Mesendoderm (in vitro differentiated cells): ENCODE measurements at regions not wholly inside any gene's neighbourhood (a gene's known extent, or its start where the extent isn't known, plus 50 kb on each side); places are given as distances from the start of the nearest gene placed in this dataset.
"Not testable (repeated sequence)": the region's sequence is repeated elsewhere in the genome, so short reads cannot be mapped to it uniquely, and the experiment has no call there.

Source experiments
- DNase-seq: peaks from one replicate; pipeline ENCODE4 v3.0.0; 2013
- H2AK5ac ChIP-seq: 2 replicates; pipeline ENCODE4 v1.6.1; 2013; ENCODE audit warnings: low read length, inconsistent platforms
- H2BK120ac ChIP-seq: 2 replicates; pipeline ENCODE4 v1.6.1; 2013; ENCODE audit warnings: low read depth, mild to moderate bottlenecking, low read length, moderate library complexity, mixed read lengths
- H2BK15ac ChIP-seq: replicated peaks from 2 replicates; pipeline ENCODE4 v1.6.1; 2013; ENCODE audit warnings: low read depth, mild to moderate bottlenecking, moderate library complexity
- H2BK5ac ChIP-seq: 2 replicates; pipeline ENCODE4 v1.6.1; 2013; ENCODE audit warnings: low read length, inconsistent platforms
- H3K18ac ChIP-seq: 2 replicates; pipeline ENCODE4 v1.6.1; 2013; ENCODE audit warnings: mild to moderate bottlenecking, low read length, mixed read lengths
- H3K23ac ChIP-seq: one replicate; pipeline ENCODE4 v1.6.1; 2013; ENCODE audit warnings: low read length
- H3K27ac ChIP-seq: 2 replicates; pipeline ENCODE4 v1.5.1; 2013; ENCODE audit warnings: low read depth, mild to moderate bottlenecking, inconsistent platforms, low read length, moderate library complexity
- H3K27me3 ChIP-seq: 2 replicates; pipeline ENCODE4 v1.6.1; 2013; ENCODE audit warnings: low read length, control low read depth, mild to moderate bottlenecking, inconsistent platforms; ENCODE audit not compliant: insufficient read depth, poor library complexity
- H3K36me3 ChIP-seq: 2 replicates; pipeline ENCODE4 v1.6.1; 2013; ENCODE audit warnings: low read length, inconsistent platforms; ENCODE audit not compliant: control insufficient read depth, insufficient read depth
- H3K4ac ChIP-seq: one replicate; pipeline ENCODE4 v1.6.1; 2013; ENCODE audit warnings: low read depth, mild to moderate bottlenecking, low read length, moderate library complexity
- H3K4me1 ChIP-seq: 2 replicates; pipeline ENCODE4 v1.6.1; 2013; ENCODE audit warnings: low read depth, low read length, inconsistent platforms; ENCODE audit not compliant: control insufficient read depth
- H3K4me2 ChIP-seq: 2 replicates; pipeline ENCODE4 v1.6.1; 2013; ENCODE audit warnings: low read length
- H3K4me3 ChIP-seq: 2 replicates; pipeline ENCODE4 v1.5.1; 2013; ENCODE audit warnings: mild to moderate bottlenecking, low read length
- H3K56ac ChIP-seq: one replicate; pipeline ENCODE4 v1.6.1; 2013; ENCODE audit warnings: low read length
- H3K79me1 ChIP-seq: 2 replicates; pipeline ENCODE4 v1.6.1; 2013; ENCODE audit warnings: low read length, inconsistent platforms
- H3K79me2 ChIP-seq: 2 replicates; pipeline ENCODE4 v1.6.1; 2013; ENCODE audit warnings: mild to moderate bottlenecking, low read length; ENCODE audit not compliant: control insufficient read depth, insufficient read depth
- H3K9ac ChIP-seq: 2 replicates; pipeline ENCODE4 v1.6.1; 2013; ENCODE audit warnings: low read length, inconsistent platforms
- H4K5ac ChIP-seq: one replicate; pipeline ENCODE4 v1.6.1; 2013; ENCODE audit warnings: low read length
- H4K8ac ChIP-seq: one replicate; pipeline ENCODE4 v1.6.1; 2013; ENCODE audit warnings: low read depth, mild to moderate bottlenecking, control low read depth, low read length, moderate library complexity
- WGBS: extraction: QIAGEN DNeasy Blood & Tissue Kit; methylation state at CpG from one replicate; pipeline ENCODE4 v1.1.7; 2013; ENCODE audit warnings: low lambda C conversion rate, missing lambda C conversion rate; ENCODE audit not compliant: insufficient coverage; ENCODE audit errors: extremely low coverage; 5-methylcytosine and 5-hydroxymethylcytosine counted together

DNA sequence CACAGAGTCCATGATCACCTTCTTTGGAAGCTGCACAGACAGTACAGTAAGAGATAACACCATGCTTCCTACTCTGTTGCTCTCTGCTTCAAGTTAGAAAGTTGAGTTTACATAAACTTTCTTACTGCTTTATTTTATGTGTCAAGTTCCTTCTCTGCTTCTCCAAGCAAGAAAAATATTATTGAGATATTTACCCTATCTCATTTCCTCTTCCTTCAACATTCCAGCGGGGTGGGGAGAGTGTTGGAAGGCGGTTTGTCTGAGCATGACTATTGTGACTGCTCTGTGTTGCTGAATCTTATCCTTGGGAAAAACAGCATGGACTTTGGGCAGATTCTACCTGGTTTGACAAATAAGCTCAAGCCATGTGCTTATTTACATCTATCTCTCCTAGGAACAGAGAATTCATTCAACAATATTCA, 66.9 kb upstream of the EPB41L4A start:
- Histone ChIP-seq H2BK5ac (no peak overlapping the region), H3K79me1 (no peaks in the 10 kb centered on the region), H3K27ac (no peak overlapping the region), H3K4me1 (no peaks in the 10 kb centered on the region), H2BK120ac (no peak overlapping the region), H3K9ac (no peak overlapping the region), H3K4me3 (no peak overlapping the region), H3K18ac (no peak overlapping the region), H2BK15ac (no peak overlapping the region), H4K5ac (no peak overlapping the region), H3K4ac (no peak overlapping the region), H3K27me3 (no peaks in the 10 kb centered on the region), H3K79me2 (no peaks in the 10 kb centered on the region), H4K8ac (no peak overlapping the region), H3K23ac (no peak overlapping the region), H3K36me3 (no peaks in the 10 kb centered on the region), H3K4me2 (no peak overlapping the region), H2AK5ac (no peak overlapping the region), H3K56ac (no peak overlapping the region)
- DNase-seq: no peak
- WGBS: no CpG with 5 or more reads among the region's 2 CpGs

- Histone ChIP-seq H4K8ac (no peak overlapping the region), H3K18ac (no peak overlapping the region), H3K27ac (no peak overlapping the region), H3K4me1 (no peaks in the 10 kb centered on the region), H2BK15ac (no peak overlapping the region), H3K36me3 (no peaks in the 10 kb centered on the region), H3K9ac (no peak overlapping the region), H3K79me2 (no peaks in the 10 kb centered on the region), H2BK120ac (no peak overlapping the region), H3K79me1 (no peaks in the 10 kb centered on the region), H4K5ac (no peak overlapping the region), H3K4me3 (no peak overlapping the region), H3K23ac (no peak overlapping the region), H3K56ac (no peak overlapping the region), H2AK5ac (no peak overlapping the region), H3K4ac (no peak overlapping the region), H2BK5ac (no peak overlapping the region), H3K4me2 (no peak overlapping the region), H3K27me3 (no peaks in the 10 kb centered on the region)
- DNase-seq: peak; percentile 56
- no CpG with 5 or more reads among the region's 5 CpGs for WGBS
Measured at GRCh38 chr5:112491257-112491656, 72.2 kb upstream of the EPB41L4A start.

- H2BK120ac ChIP-seq: no peak overlapping the region
- H2BK15ac ChIP-seq: no peak overlapping the region
- no peak overlapping the region for H4K8ac ChIP-seq
- H3K4me2 ChIP-seq: no peak overlapping the region
- H3K27me3 ChIP-seq: no peaks in the 10 kb centered on the region
- no peaks in the 10 kb centered on the region for H3K36me3 ChIP-seq
- no peak overlapping the region for H3K23ac ChIP-seq
- no peak overlapping the region for H3K9ac ChIP-seq
- H2BK5ac ChIP-seq: no peak overlapping the region
- no CpG with 5 or more reads among the region's 7 CpGs for WGBS
- H2AK5ac ChIP-seq: no peak overlapping the region
- no peak overlapping the region for H3K27ac ChIP-seq
- no peak overlapping the region for H3K18ac ChIP-seq
- no peak overlapping the region for H3K4ac ChIP-seq
- no peaks in the 10 kb centered on the region for H3K79me1 ChIP-seq
- DNase-seq: peak; percentile 86
- H3K4me3 ChIP-seq: no peak overlapping the region
- no peak overlapping the region for H3K56ac ChIP-seq
- no peaks in the 10 kb centered on the region for H3K4me1 ChIP-seq
- no peaks in the 10 kb centered on the region for H3K79me2 ChIP-seq
- H4K5ac ChIP-seq: no peak overlapping the region
Measured at GRCh38 chr5:112492291-112492690, 73.2 kb upstream of the EPB41L4A start.

DNA sequence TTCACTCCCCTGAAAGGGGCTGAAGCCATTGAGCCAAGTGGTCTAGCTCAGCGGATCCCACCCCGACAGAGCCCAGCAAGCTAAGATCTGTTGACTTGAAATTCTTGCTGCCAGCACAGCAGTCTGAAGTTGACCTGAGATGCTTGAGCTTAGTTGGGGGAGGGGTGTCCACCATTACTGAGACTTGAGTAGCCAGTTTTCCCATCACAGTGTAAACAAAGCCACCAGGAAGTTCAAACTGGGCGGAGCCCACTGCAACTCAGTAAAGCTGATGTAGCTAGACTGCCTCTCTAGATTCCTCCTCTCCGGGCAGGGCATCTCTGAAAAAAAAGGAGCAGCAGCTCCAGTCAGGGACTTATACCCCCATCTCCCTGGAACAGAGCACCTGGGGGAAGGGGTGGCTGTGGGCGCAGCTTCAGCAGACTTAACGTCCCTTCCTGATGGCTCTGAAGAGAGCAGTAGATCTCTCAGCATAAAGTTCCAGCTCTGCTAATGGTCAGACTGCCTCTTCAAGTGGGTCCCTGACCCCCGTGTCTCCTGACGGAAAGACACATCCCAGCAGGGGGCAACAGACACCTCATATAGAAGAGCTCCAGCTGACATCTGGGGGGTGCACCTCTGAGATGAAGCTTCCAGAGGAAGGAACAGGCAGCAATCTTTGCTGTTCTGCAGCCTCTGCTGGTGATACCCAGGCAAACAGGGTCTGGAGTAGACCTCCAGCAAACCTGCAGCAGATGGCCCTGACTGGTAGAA, 84.8 kb upstream of the EPB41L4A start:
- H3K4me1 ChIP-seq, H4K8ac ChIP-seq, H4K5ac ChIP-seq, H2AK5ac ChIP-seq, H3K79me1 ChIP-seq, H3K23ac ChIP-seq, H3K79me2 ChIP-seq, H2BK120ac ChIP-seq, H3K27ac ChIP-seq, H3K9ac ChIP-seq, H3K18ac ChIP-seq, H2BK5ac ChIP-seq, H3K4ac ChIP-seq, H3K4me3 ChIP-seq, H3K36me3 ChIP-seq, H3K4me2 ChIP-seq, H2BK15ac ChIP-seq, H3K27me3 ChIP-seq, H3K56ac ChIP-seq: not testable (repeated sequence)
- peak; percentile 67 for DNase-seq
- WGBS: no CpG with 5 or more reads among the region's 8 CpGs

DNA sequence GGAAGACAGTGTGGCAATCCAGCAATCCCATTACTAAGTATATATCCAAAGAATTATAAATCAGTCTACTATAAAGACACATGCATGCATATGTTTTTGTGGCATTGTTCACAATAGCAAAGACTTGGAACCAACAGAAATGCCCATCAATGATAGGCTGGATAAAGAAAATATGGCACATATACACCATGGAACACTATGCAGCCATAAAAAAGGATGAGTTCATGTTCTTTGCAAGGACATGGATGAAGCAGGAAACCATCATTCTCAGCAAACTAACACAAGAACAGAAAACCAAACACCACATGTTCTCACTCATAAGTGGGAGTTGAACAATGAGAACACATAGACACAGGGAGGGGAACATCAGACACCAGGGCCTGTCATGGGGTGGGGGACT, 90.0 kb upstream of the EPB41L4A start:
- H2BK120ac ChIP-seq, H3K4me2 ChIP-seq, H4K5ac ChIP-seq, H3K27ac ChIP-seq, H3K79me2 ChIP-seq, H2BK5ac ChIP-seq, H3K4me3 ChIP-seq, H3K18ac ChIP-seq, H3K27me3 ChIP-seq, H3K36me3 ChIP-seq, H2AK5ac ChIP-seq, DNase-seq, H3K9ac ChIP-seq, H3K56ac ChIP-seq, H3K23ac ChIP-seq, H4K8ac ChIP-seq, H3K79me1 ChIP-seq, H3K4ac ChIP-seq, H3K4me1 ChIP-seq, H2BK15ac ChIP-seq: not testable (repeated sequence)

DNA sequence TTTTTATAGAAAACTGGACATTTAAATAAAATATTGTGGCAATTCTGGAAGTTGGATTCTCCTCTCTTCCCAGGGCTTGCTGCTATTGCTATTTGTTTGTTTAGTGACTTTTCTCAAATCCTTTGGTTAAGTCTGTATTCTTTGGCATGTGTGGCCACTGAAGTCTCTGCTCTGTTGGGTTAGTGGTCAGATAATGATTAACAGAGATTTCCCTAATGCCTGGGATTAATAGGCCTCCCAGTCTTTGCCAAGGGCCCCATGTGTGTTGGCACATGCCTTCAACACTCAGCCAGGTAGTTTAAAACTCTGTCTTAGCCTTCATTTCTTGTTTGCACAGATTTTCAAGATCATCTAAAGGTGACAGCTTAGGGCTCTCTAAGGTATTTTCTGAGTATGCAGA, 92.8 kb upstream of the EPB41L4A start:
- Histone ChIP-seq H3K4me2 (no peak overlapping the region), H3K79me2 (no peaks in the 10 kb centered on the region), H3K4ac (no peak overlapping the region), H3K9ac (no peak overlapping the region), H2AK5ac (no peak overlapping the region), H2BK120ac (no peak overlapping the region), H4K8ac (no peak overlapping the region), H3K18ac (no peak overlapping the region), H3K4me3 (no peak overlapping the region), H2BK15ac (no peak overlapping the region), H3K27ac (no peak overlapping the region), H3K56ac (no peak overlapping the region), H4K5ac (no peak overlapping the region), H3K23ac (no peak overlapping the region), H3K27me3 (no peaks in the 10 kb centered on the region), H3K4me1 (no peaks in the 10 kb centered on the region), H2BK5ac (no peak overlapping the region), H3K36me3 (no peaks in the 10 kb centered on the region), H3K79me1 (no peaks in the 10 kb centered on the region)
- no peak for DNase-seq
